CD14-positive monocyte (primary cell): ENCODE measurements at regions not wholly inside any gene's neighbourhood (a gene's known extent, or its start where the extent isn't known, plus 50 kb on each side); places are given as distances from the start of the nearest gene placed in this dataset.

Experiments used
- DNase-seq, 3 donors: peaks; one replicate each; pipeline ENCODE4 v3.0.0-alpha.2; 2011 to 2022
- H2AFZ ChIP-seq: 2 replicates; pipeline ENCODE4 v1.6.0; 2012; ENCODE audit warnings: mild to moderate bottlenecking, low read depth, low read length, inconsistent platforms; ENCODE audit not compliant: insufficient read depth, poor library complexity, severe bottlenecking
- H3K27ac ChIP-seq, 2 donors: 1 replicate in 1 of 2; 2 replicates in 1 of 2; pipeline ENCODE4 v1.5.1; 2012 to 2013; ENCODE audit warnings: low read length in 2 of 2, control low read depth in 1 of 2, inconsistent platforms in 1 of 2, low read depth in 1 of 2, mild to moderate bottlenecking in 1 of 2
- H3K27me3 ChIP-seq, 2 donors: one replicate each; pipeline versions ENCODE4 v1.6.0 to v1.6.1; 2011 to 2013; ENCODE audit warnings: low read length in 2 of 2; ENCODE audit not compliant: control insufficient read depth in 2 of 2, insufficient read depth in 2 of 2
- H3K36me3 ChIP-seq, 2 donors: replicated peaks in 1 of 2; 1 replicate in 1 of 2; 2 replicates in 1 of 2; pipeline versions ENCODE4 v1.5.1 to v1.6.1; 2012 to 2013; ENCODE audit warnings: low read length in 2 of 2, control low read depth in 1 of 2, inconsistent platforms in 1 of 2, mild to moderate bottlenecking in 1 of 2; ENCODE audit not compliant: insufficient read depth in 2 of 2, control insufficient read depth in 1 of 2
- H3K4me1 ChIP-seq, 2 donors: 1 replicate in 1 of 2; 2 replicates in 1 of 2; pipeline versions ENCODE4 v1.5.1 to v1.6.1; 2012 to 2013; ENCODE audit warnings: low read length in 2 of 2, control low read depth in 1 of 2, inconsistent platforms in 1 of 2, mild to moderate bottlenecking in 1 of 2, moderate library complexity in 1 of 2; ENCODE audit not compliant: insufficient read depth in 2 of 2, control insufficient read depth in 1 of 2
- H3K4me2 ChIP-seq: replicated peaks from 2 replicates; pipeline ENCODE3; 2012; ENCODE audit warnings: low read length, moderate library complexity, mild to moderate bottlenecking; ENCODE audit not compliant: poor library complexity, severe bottlenecking; ENCODE audit errors: extremely low read depth
- H3K4me3 ChIP-seq, 3 experiments: fragments of 200-600 bp in 1 of 3; sonication (generic) in 1 of 3; replicated peaks in 1 of 3; 1 replicate in 2 of 3; 2 replicates in 1 of 3; pipeline ENCODE4 v1.5.1; 2011 to 2013; ENCODE audit warnings: low read length in 3 of 3, mild to moderate bottlenecking in 3 of 3, control low read depth in 2 of 3, low read depth in 2 of 3, inconsistent platforms in 1 of 3, moderate library complexity in 1 of 3
- H3K79me2 ChIP-seq: 2 replicates; pipeline ENCODE4 v1.6.0; 2012; ENCODE audit warnings: mild to moderate bottlenecking, control low read depth, inconsistent platforms, low read length, moderate library complexity; ENCODE audit not compliant: insufficient read depth
- H3K9ac ChIP-seq: 2 replicates; pipeline ENCODE4 v1.6.0; 2017; ENCODE audit warnings: low read length, mild to moderate bottlenecking; ENCODE audit not compliant: insufficient read depth, poor library complexity, severe bottlenecking
- H3K9me3 ChIP-seq, 2 donors: replicated peaks in 1 of 2; 1 replicate in 1 of 2; 2 replicates in 1 of 2; pipeline versions ENCODE4 v1.5.1 to v1.6.1; 2012 to 2013; ENCODE audit warnings: low read length in 2 of 2, control low read depth in 1 of 2; ENCODE audit not compliant: control insufficient read depth in 1 of 2, insufficient read depth in 1 of 2
- H4K20me1 ChIP-seq: 2 replicates; pipeline ENCODE4 v1.6.0; 2012; ENCODE audit warnings: mild to moderate bottlenecking, low read length, control low read depth, moderate library complexity; ENCODE audit not compliant: insufficient read depth
- H3K27ac Mint-ChIP-seq, 7 donors: one replicate each; pipeline ENCODE4 v1.8.0; 2020; ENCODE audit warnings: mild to moderate bottlenecking in 7 of 7, mixed read lengths in 7 of 7, moderate library complexity in 6 of 7, inconsistent platforms in 2 of 7
- H3K27me3 Mint-ChIP-seq, 3 donors: one replicate each; pipeline ENCODE4 v1.8.0; 2021 to 2022; ENCODE audit warnings: low read depth in 3 of 3, mild to moderate bottlenecking in 3 of 3, mixed read lengths in 3 of 3, moderate library complexity in 3 of 3, inconsistent platforms in 1 of 3
- H3K36me3 Mint-ChIP-seq, 2 donors: one replicate each; pipeline ENCODE4 v1.8.0; 2020; ENCODE audit warnings: mixed read lengths in 2 of 2, inconsistent platforms in 1 of 2, mild to moderate bottlenecking in 1 of 2
- H3K4me1 Mint-ChIP-seq: one replicate; pipeline ENCODE4 v1.8.0; 2020; ENCODE audit warnings: mild to moderate bottlenecking, mixed read lengths
- H3K4me3 Mint-ChIP-seq, 2 donors: one replicate each; pipeline ENCODE4 v1.8.0; 2020; ENCODE audit warnings: mild to moderate bottlenecking in 2 of 2, mixed read lengths in 2 of 2, moderate library complexity in 1 of 2
- H3K9me3 Mint-ChIP-seq, 7 donors: one replicate each; pipeline ENCODE4 v1.8.0; 2020 to 2022; ENCODE audit warnings: mixed read lengths in 7 of 7, mild to moderate bottlenecking in 6 of 7, moderate library complexity in 6 of 7, inconsistent platforms in 2 of 7
- WGBS: methylation state at CpG from one replicate; pipeline ENCODE4 v1.1.5; 2013; ENCODE audit warnings: missing lambda C conversion rate; ENCODE audit not compliant: insufficient coverage; 5-methylcytosine and 5-hydroxymethylcytosine counted together
- intact Hi-C, 2 donors: fragments of 100-400 bp; cut with micrococcal nuclease; formaldehyde crosslinking; loops; one replicate each; pipeline versions ENCODE4 v1.15.0 to v1.15.1; 2023
- TF ChIP-seq, protein P1 (sequence below): fragments of 200-600 bp; IDR thresholded peaks from one replicate; pipeline ENCODE4 v1.8.0; 2022; ENCODE audit warnings: antibody characterized with exemption, mild to moderate bottlenecking

DNA sequence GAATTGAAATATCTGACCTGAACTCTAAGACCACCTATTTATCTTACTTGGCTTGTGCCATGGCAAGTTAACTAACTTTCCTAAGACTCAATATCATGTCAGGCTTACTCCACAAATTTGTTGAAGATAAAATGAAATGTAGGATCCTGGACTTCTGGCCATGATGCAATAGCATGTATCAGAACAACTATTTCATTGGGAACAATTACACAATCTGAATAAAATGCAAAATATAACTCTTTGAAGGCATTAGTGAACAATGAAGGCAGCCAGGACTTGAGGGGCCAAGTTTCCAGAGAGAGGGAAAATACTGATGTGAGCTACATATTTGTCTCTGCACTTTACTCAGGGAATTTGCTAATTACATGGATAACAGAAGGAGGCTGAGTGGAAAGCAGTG is 476.5 kb upstream of the ACVR2A start:
- Mint-ChIP-seq H3K4me1 (no peaks in the 10 kb centered on the region), H3K27ac (no peak overlapping the region), H3K4me3 (no peak overlapping the region), H3K27me3 (peaks cover 0 to 1% (median 0%) of the 10 kb centered on the region in 3 donors), H3K36me3 (no peaks in the 10 kb centered on the region), H3K9me3 (peaks cover 0 to 6% (median 3%) of the 10 kb centered on the region in 7 donors)
- no peaks in the 10 kb centered on the region for H3K4me1 ChIP-seq
- TF ChIP-seq, protein P1, sequence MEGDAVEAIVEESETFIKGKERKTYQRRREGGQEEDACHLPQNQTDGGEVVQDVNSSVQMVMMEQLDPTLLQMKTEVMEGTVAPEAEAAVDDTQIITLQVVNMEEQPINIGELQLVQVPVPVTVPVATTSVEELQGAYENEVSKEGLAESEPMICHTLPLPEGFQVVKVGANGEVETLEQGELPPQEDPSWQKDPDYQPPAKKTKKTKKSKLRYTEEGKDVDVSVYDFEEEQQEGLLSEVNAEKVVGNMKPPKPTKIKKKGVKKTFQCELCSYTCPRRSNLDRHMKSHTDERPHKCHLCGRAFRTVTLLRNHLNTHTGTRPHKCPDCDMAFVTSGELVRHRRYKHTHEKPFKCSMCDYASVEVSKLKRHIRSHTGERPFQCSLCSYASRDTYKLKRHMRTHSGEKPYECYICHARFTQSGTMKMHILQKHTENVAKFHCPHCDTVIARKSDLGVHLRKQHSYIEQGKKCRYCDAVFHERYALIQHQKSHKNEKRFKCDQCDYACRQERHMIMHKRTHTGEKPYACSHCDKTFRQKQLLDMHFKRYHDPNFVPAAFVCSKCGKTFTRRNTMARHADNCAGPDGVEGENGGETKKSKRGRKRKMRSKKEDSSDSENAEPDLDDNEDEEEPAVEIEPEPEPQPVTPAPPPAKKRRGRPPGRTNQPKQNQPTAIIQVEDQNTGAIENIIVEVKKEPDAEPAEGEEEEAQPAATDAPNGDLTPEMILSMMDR = no peak
- H3K27ac ChIP-seq = no peak overlapping the region
- H3K79me2 ChIP-seq = no peaks in the 10 kb centered on the region
- intact Hi-C loops = no loop called here
- H3K27me3 ChIP-seq = no peaks in the 10 kb centered on the region
- no peak overlapping the region for H2AFZ ChIP-seq
- DNase-seq = no peak
- H4K20me1 ChIP-seq = no peaks in the 10 kb centered on the region
- no peak overlapping the region for H3K9ac ChIP-seq
- H3K4me3 ChIP-seq = no peak overlapping the region
- H3K36me3 ChIP-seq = no peaks in the 10 kb centered on the region
- no peak overlapping the region for H3K4me2 ChIP-seq
- peaks cover 0 to 2% of the 10 kb centered on the region in 2 donors for H3K9me3 ChIP-seq

DNA sequence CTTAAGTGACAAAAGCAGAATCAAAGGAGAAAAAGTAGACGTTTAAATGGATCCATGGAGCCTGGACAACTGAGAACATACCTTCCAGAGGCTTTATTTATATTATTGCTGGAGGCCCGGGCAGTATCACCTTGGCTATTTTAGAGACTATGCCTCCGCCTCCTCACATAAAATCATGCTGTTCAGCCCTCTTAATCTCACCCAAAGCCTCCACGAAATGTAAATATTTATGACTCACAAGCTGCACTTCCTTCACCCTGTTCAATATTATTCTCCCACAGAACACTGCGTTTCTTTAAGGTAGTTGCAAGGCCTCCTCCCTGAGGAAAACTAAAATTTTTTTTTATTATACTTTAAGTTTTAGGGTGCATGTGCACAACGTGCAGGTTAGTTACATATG is 478.6 kb upstream of the ACVR2A start:
- 90% methylated on average over 2 of the region's 6 CpGs for WGBS
- H3K27me3 Mint-ChIP-seq = peaks cover 0 to 1% (median 0%) of the 10 kb centered on the region in 3 donors
- H3K36me3 ChIP-seq = no peaks in the 10 kb centered on the region
- no peak for DNase-seq
- no peaks in the 10 kb centered on the region for H3K4me1 Mint-ChIP-seq
- intact Hi-C loops = no loop called here
- H2AFZ ChIP-seq = no peak overlapping the region
- H3K36me3 Mint-ChIP-seq = no peaks in the 10 kb centered on the region
- no peak overlapping the region for H3K4me3 ChIP-seq
- no peak overlapping the region for H3K9ac ChIP-seq
- H3K79me2 ChIP-seq = no peaks in the 10 kb centered on the region
- no peak overlapping the region for H3K27ac Mint-ChIP-seq
- no peaks in the 10 kb centered on the region for H4K20me1 ChIP-seq
- no peak overlapping the region for H3K4me3 Mint-ChIP-seq
- peaks cover 0 to 2% of the 10 kb centered on the region in 2 donors for H3K9me3 ChIP-seq
- no peak overlapping the region for H3K27ac ChIP-seq
- TF ChIP-seq, protein P1 = no peak
- no peaks in the 10 kb centered on the region for H3K27me3 ChIP-seq
- no peaks in the 10 kb centered on the region for H3K4me1 ChIP-seq
- peaks cover 0 to 7% (median 3%) of the 10 kb centered on the region in 7 donors for H3K9me3 Mint-ChIP-seq
- no peak overlapping the region for H3K4me2 ChIP-seq
